RWPE1 (cell line): ENCODE measurements at regions not wholly inside any gene's neighbourhood (a gene's known extent, or its start where the extent isn't known, plus 50 kb on each side); places are given as distances from the start of the nearest gene placed in this dataset.
A peak's percentile ranks its signal among the peaks of the same experiment; 100 is the strongest.
"Not testable (repeated sequence)": the region's sequence is repeated elsewhere in the genome, so short reads cannot be mapped to it uniquely, and the experiment has no call there.

Experiments used
- CTCF ChIA-PET: fragments of 350-600 bp; sonication (Branson Sonifier 250); formaldehyde crosslinking; extraction: SDS; loops from one replicate; lab custom pipeline; 2021; lab: Yijun Ruan, JAX
- POLR2A ChIA-PET: fragments of 400-600 bp; formaldehyde crosslinking; extraction: SDS; loops from one replicate; lab custom pipeline; 2020; ENCODE audit warnings: antibody characterized with exemption; ENCODE audit not compliant: low non-redundant PET; lab: Yijun Ruan, JAX
- DNase-seq: peaks from one replicate; pipeline ENCODE4 v3.0.0; 2012; ENCODE audit warnings: low spot score
- H3K27ac ChIP-seq: fragments of 450-650 bp; 2 replicates; pipeline ENCODE4 v1.5.1; 2017
- TF ChIP-seq, protein P1 (sequence below): fragments of 450-650 bp; conservative IDR thresholded peaks from 2 replicates; pipeline ENCODE4 v1.5.1; 2017; ENCODE audit warnings: low read depth, mild to moderate bottlenecking

DNA sequence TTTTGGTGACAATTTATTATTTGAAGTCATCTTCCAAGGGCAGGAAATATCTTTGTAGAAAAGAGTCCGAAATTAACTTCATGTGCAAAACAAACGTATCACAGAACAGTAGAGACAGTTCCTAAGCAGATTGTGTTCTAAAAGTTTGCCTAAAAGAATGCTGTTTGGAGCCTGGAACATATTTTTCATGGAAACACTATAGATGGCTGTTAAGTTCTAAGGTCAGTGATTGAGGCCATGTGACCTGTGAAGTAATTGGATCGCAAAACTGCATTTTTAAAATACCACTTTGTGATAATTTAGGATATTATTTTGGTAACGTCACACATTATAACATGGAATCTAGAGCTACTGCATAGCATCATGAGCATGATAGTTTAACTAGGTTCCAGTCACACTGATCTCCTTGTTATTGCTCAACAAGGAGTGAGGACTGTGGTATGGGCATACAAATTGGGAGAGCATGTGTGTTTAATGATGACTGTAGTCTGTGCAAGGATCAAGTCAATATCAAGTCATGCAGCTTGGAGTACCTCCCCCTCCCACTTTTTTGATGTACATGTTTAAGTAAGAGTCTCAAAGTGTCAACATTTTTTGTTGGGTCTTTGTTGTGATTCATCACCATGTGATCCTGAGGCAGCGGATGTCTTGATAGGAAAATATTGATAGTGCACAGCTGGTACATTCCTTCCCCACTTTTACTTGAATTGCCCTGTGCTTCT lies 609.3 kb upstream of the CITED2 start:
- DNase-seq = no peak
- no peak overlapping the region for H3K27ac ChIP-seq
- TF ChIP-seq, protein P1, sequence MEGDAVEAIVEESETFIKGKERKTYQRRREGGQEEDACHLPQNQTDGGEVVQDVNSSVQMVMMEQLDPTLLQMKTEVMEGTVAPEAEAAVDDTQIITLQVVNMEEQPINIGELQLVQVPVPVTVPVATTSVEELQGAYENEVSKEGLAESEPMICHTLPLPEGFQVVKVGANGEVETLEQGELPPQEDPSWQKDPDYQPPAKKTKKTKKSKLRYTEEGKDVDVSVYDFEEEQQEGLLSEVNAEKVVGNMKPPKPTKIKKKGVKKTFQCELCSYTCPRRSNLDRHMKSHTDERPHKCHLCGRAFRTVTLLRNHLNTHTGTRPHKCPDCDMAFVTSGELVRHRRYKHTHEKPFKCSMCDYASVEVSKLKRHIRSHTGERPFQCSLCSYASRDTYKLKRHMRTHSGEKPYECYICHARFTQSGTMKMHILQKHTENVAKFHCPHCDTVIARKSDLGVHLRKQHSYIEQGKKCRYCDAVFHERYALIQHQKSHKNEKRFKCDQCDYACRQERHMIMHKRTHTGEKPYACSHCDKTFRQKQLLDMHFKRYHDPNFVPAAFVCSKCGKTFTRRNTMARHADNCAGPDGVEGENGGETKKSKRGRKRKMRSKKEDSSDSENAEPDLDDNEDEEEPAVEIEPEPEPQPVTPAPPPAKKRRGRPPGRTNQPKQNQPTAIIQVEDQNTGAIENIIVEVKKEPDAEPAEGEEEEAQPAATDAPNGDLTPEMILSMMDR = no peak
- ChIA-PET CTCF (no interaction called here), POLR2A (no interaction called here)

DNA sequence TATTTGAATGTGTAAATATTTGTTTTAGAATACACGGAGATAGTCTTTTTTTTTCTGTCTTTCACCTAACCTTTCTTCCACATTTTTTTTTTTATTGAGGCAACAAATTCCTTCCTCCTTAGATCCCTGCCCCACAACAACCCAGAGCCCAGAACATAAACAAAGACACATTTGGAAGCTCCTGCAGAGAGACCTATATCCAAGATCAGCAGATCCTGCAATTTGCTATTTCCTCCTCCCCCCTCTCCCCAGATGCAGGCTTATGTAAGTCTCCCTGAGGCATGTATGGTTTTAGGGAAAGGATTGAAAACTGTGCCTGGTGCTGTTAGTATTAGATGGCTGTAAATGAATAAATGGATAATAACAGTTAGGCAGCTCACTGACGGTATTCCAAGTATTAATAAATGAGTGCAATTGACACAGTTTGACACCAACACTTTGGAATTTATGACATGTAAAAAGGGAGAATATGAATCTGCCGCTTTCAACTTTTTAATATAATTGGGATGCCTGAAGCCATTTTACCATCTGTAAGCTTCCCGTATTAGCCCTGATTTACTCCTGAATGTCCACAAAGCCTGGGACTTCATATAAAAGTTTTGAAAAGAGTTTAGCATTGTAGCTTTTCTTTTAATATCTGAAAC lies 608.3 kb upstream of the CITED2 start:
- TF ChIP-seq, protein P1 = no peak
- H3K27ac ChIP-seq = no peak overlapping the region
- ChIA-PET CTCF (interaction anchor here (0.5 to 0.6 kb wide), 2 partner anchors 145 to 295 kb away, joined by 3 read pairs; no protein-coding TSS in a partner anchor), POLR2A (no interaction called here)
- no peak for DNase-seq

DNA sequence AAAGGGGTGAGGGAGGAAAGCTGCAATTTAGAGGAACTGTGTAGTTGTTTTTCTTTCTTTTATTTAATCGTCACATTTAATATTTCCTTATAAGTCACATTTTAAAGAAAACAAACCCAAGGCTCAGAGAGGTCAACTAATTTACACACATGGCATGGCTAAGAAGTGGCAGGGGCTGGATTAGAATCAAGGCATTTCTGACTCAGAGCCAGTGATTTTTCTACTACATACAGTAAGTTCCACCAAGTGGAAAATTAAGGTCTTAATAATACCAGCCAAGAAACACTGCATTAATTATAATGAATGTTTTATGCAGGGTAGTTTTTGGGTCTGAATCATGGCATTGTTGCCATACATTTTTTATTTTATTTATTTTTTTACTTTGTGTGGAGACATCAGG lies 607.7 kb upstream of the CITED2 start:
- ChIA-PET CTCF (interaction anchor here (0.5 kb wide), 1 partner anchor 295 kb away, joined by 3 read pairs; no protein-coding TSS in a partner anchor), POLR2A (no interaction called here)
- no peak for DNase-seq
- no peak overlapping the region for H3K27ac ChIP-seq
- TF ChIP-seq, protein P1 = no peak

DNA sequence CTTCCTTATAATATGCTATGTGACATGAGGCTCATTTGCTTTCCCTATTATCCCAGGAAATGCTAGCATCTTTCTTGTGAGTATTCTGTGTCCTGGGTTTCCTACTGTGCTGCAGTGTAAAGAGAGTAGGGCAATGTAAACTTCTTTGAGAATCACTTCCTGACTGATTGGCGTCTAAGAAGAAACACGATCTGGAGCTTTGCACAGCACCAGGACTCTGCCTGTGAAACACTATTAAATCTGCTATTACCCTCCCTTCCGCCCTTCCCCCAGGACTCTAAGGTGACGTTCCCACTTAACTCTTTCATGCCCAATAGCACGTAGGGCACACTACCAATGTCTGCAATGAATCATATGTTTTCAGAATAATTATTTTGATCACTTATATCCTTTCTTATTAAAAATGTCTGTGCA lies 607.3 kb upstream of the CITED2 start:
- DNase-seq = peak; percentile 1
- H3K27ac ChIP-seq = no peak overlapping the region
- ChIA-PET POLR2A (no interaction called here), CTCF (no interaction called here)
- TF ChIP-seq, protein P1 = no peak

GRCh38 chr6:139981066-139981624 lies 606.7 kb upstream of the CITED2 start:
- no peak overlapping the region for H3K27ac ChIP-seq
- ChIA-PET POLR2A (no interaction called here), CTCF (no interaction called here)
- DNase-seq = no peak
- TF ChIP-seq, protein P1 = no peak

DNA sequence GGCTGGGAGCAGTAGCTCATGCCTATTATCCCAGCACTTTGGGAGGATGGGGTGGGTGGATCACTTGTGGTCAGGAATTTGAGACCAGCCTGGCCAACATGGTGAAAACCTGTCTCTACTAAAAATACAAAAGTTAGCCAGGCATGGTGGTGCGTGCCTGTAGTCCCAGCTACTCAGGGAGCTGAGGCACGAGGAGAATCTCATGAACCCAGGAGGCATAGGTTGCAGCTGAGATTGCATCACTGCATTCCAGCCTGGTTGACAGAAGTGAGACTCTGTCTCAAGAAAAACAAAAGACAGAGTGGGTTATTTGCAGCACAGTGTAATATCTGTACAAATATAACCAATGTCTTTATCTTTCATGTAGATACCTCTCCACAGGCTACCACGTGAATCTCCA lies 606.2 kb upstream of the CITED2 start:
- CTCF ChIA-PET = interaction anchor here (0.6 kb wide), 1 partner anchor 11 kb away, joined by 6 read pairs; no protein-coding TSS in a partner anchor
- POLR2A ChIA-PET, DNase-seq: not testable (repeated sequence)

More for the DNA sequence above, 606.2 kb upstream of the CITED2 start:
- H3K27ac ChIP-seq = not testable (repeated sequence)
